T-helper 9 cell (primary cell): ENCODE measurements at regions not wholly inside any gene's neighbourhood (a gene's known extent, or its start where the extent isn't known, plus 50 kb on each side); places are given as distances from the start of the nearest gene placed in this dataset.

Experiments
- DNase-seq: peaks from one replicate; pipeline ENCODE4 v3.0.0-alpha.2; 2020

GRCh38 chrX:22396408-22396807 lies 123.7 kb downstream of the CBLL2 start:
- no peak for DNase-seq

- no peak for DNase-seq
Observed at GRCh38 chrX:22397566-22397965, 124.9 kb downstream of the CBLL2 start.

GRCh38 chrX:22399437-22400192 lies 126.9 kb downstream of the CBLL2 start:
- DNase-seq = no peak

- DNase-seq = no peak
Observed at GRCh38 chrX:22404297-22404696, 131.6 kb downstream of the CBLL2 start.

GRCh38 chrX:22406201-22406737 lies 133.6 kb downstream of the CBLL2 start:
- no peak for DNase-seq

- no peak for DNase-seq
Observed at GRCh38 chrX:22409418-22409817, 136.7 kb downstream of the CBLL2 start.

- no peak for DNase-seq
Observed at GRCh38 chrX:22424122-22424915, 151.6 kb downstream of the CBLL2 start.

- no peak for DNase-seq
Observed at GRCh38 chrX:22424919-22425318, 152.2 kb downstream of the CBLL2 start.

GRCh38 chrX:22429704-22430103 lies 157.0 kb downstream of the CBLL2 start:
- no peak for DNase-seq

- DNase-seq = no peak
Observed at GRCh38 chrX:22430701-22431100, 158.0 kb downstream of the CBLL2 start.

- no peak for DNase-seq
Observed at GRCh38 chrX:22433292-22434070, 160.8 kb downstream of the CBLL2 start.

- no peak for DNase-seq
Observed at GRCh38 chrX:22445880-22446279, 173.2 kb downstream of the CBLL2 start.

GRCh38 chrX:22462959-22463358 lies 190.2 kb downstream of the CBLL2 start:
- DNase-seq = no peak

GRCh38 chrX:22467571-22467970 lies 194.9 kb downstream of the CBLL2 start:
- no peak for DNase-seq

GRCh38 chrX:22481436-22481835 lies 208.7 kb downstream of the CBLL2 start:
- DNase-seq = no peak

GRCh38 chrX:22486296-22486695 lies 213.6 kb downstream of the CBLL2 start:
- DNase-seq = no peak

GRCh38 chrX:22516893-22517292 lies 244.2 kb downstream of the CBLL2 start:
- no peak for DNase-seq

GRCh38 chrX:22520128-22520828 lies 247.6 kb downstream of the CBLL2 start:
- no peak for DNase-seq

GRCh38 chrX:22526339-22526738 lies 253.6 kb downstream of the CBLL2 start:
- DNase-seq = no peak

- DNase-seq = no peak
Observed at GRCh38 chrX:22527302-22527701, 254.6 kb downstream of the CBLL2 start.

- DNase-seq = no peak
Observed at GRCh38 chrX:22533898-22534297, 261.2 kb downstream of the CBLL2 start.

GRCh38 chrX:22534643-22535042 lies 261.9 kb downstream of the CBLL2 start:
- no peak for DNase-seq
